ENCODE measurements at regions not wholly inside any gene's neighbourhood (a gene's known extent, or its start where the extent isn't known, plus 50 kb on each side); places are given as distances from the start of the nearest gene placed in this dataset.

GRCh38 chr17:77465358-77466041 is 324.7 kb downstream of the SEC14L1 start:
- TF ChIP-seq CTCF (IDR thresholded peaks at IDR 0.05) (no peak), POLR2A (IDR thresholded peaks at IDR 0.05) (no peak)

Data from transverse colon (tissue), 3 donors.